HepG2 (cell line): ENCODE measurements at regions not wholly inside any gene's neighbourhood (a gene's known extent, or its start where the extent isn't known, plus 50 kb on each side); places are given as distances from the start of the nearest gene placed in this dataset.

Experiments used
- CREM ChIP-seq, 2 experiments: sonication (generic) in 1 of 2; formaldehyde crosslinking in 1 of 2; IDR thresholded peaks; 2 replicates each; pipeline versions ENCODE4 v1.4.0 to v1.6.1; 2016 to 2020; ENCODE audit warnings: antibody characterized with exemption in 1 of 2, mild to moderate bottlenecking in 1 of 2, missing genetic modification reagents in 1 of 2
- DPF2 ChIP-seq: sonication (generic); formaldehyde crosslinking; IDR thresholded peaks from 2 replicates; pipeline ENCODE4 v1.4.0; 2020; ENCODE audit warnings: mild to moderate bottlenecking, low read depth, missing genetic modification reagents, borderline replicate concordance
- FOXC1 ChIP-seq: sonication (generic); formaldehyde crosslinking; IDR thresholded peaks from 2 replicates; pipeline ENCODE4 v1.8.0; 2022; ENCODE audit warnings: mild to moderate bottlenecking, missing genetic modification reagents, borderline replicate concordance
- HBP1 ChIP-seq: IDR thresholded peaks from 2 replicates; pipeline ENCODE4 v1.6.1; 2016; ENCODE audit warnings: low read depth, control low read depth
- HIC2 ChIP-seq: sonication (generic); formaldehyde crosslinking; IDR thresholded peaks from 2 replicates; pipeline ENCODE4 v1.9.0; 2022; ENCODE audit warnings: low read depth, missing genetic modification reagents
- MXD4 ChIP-seq: IDR thresholded peaks from 2 replicates; pipeline ENCODE4 v1.6.1; 2016; ENCODE audit warnings: mild to moderate bottlenecking, missing biosample characterization, missing genetic modification reagents
- PHF21A ChIP-seq: sonication (generic); formaldehyde crosslinking; IDR thresholded peaks from 2 replicates; pipeline ENCODE4 v1.5.0; 2020; ENCODE audit warnings: mild to moderate bottlenecking, missing genetic modification reagents
- SMYD3 ChIP-seq: sonication (generic); formaldehyde crosslinking; IDR thresholded peaks from 2 replicates; pipeline ENCODE4 v1.8.1; 2023; ENCODE audit warnings: mild to moderate bottlenecking, missing genetic modification reagents
- SP5 ChIP-seq: IDR thresholded peaks from 2 replicates; pipeline ENCODE4 v1.6.1; 2016; ENCODE audit warnings: low read depth, borderline replicate concordance
- STAT5B ChIP-seq: sonication (generic); formaldehyde crosslinking; IDR thresholded peaks from 2 replicates; pipeline ENCODE4 v1.4.0; 2020; ENCODE audit warnings: missing genetic modification reagents
- TAF1 ChIP-seq: sonication (generic); formaldehyde crosslinking; IDR thresholded peaks from 2 replicates; pipeline ENCODE4 v1.4.0; 2020; ENCODE audit warnings: missing genetic modification reagents
- THAP7 ChIP-seq: sonication (generic); formaldehyde crosslinking; IDR thresholded peaks from 2 replicates; pipeline ENCODE4 v1.8.1; 2023; ENCODE audit warnings: mild to moderate bottlenecking, missing genetic modification reagents
- ZBTB10 ChIP-seq: sonication (generic); formaldehyde crosslinking; IDR thresholded peaks from 2 replicates; pipeline ENCODE4 v1.4.0; 2020; ENCODE audit warnings: missing genetic modification reagents, borderline replicate concordance
- ZNF264 ChIP-seq: sonication (generic); formaldehyde crosslinking; IDR thresholded peaks from 2 replicates; pipeline ENCODE4 v1.4.0; 2020; ENCODE audit warnings: missing genetic modification reagents
- ZNF414 ChIP-seq: sonication (generic); formaldehyde crosslinking; IDR thresholded peaks from 2 replicates; pipeline ENCODE4 v1.5.0; 2020; ENCODE audit warnings: missing genetic modification reagents
- ZNF7 ChIP-seq: IDR thresholded peaks from 2 replicates; pipeline ENCODE4 v1.6.1; 2016; ENCODE audit warnings: missing biosample characterization, missing genetic modification reagents
- ZNF703 ChIP-seq: sonication (generic); formaldehyde crosslinking; IDR thresholded peaks from 2 replicates; pipeline ENCODE4 v1.5.1; 2020; ENCODE audit warnings: missing genetic modification reagents, mild to moderate bottlenecking, moderate library complexity, borderline replicate concordance
- ZXDC ChIP-seq: sonication (generic); formaldehyde crosslinking; IDR thresholded peaks from 2 replicates; pipeline ENCODE4 v1.5.0; 2020; ENCODE audit warnings: mild to moderate bottlenecking, missing genetic modification reagents

- TF ChIP-seq THAP7 (CRISPR knock-in tag) (no peak), MXD4 (0 out of 2 replicates have a peak, but pooled peaks have one; percentile 34), TAF1 (CRISPR knock-in tag) (0 out of 2 replicates have a peak, but pooled peaks have one; percentile 34), ZNF414 (CRISPR knock-in tag) (peak; percentile 95), PHF21A (CRISPR knock-in tag) (peak; percentile 92), SP5 (CRISPR knock-in tag) (peak; percentile 76), ZNF264 (CRISPR knock-in tag) (peak; percentile 71; the same call in 1 of the 2 replicates), DPF2 (CRISPR knock-in tag) (peak; percentile 99), ZBTB10 (CRISPR knock-in tag) (0 out of 2 replicates have a peak, but pooled peaks have one; percentile 25), HIC2 (peak; percentile 67; the same call in 1 of the 2 replicates), ZNF7 (CRISPR knock-in tag) (no peak), STAT5B (CRISPR knock-in tag) (peak; percentile 88), CREM (IDR thresholded peaks at IDR 0.05) (peak; percentile 96), CREM (CRISPR knock-in tag; IDR thresholded peaks at IDR 0.05) (no peak), FOXC1 (CRISPR knock-in tag) (0 out of 2 replicates have a peak, but pooled peaks have one; percentile 40), SMYD3 (CRISPR knock-in tag) (peak; percentile 98), HBP1 (peak; percentile 85; the same call in 1 of the 2 replicates), ZNF703 (CRISPR knock-in tag) (0 out of 2 replicates have a peak, but pooled peaks have one; percentile 51), ZXDC (CRISPR knock-in tag) (no peak)
These were observed 72.4 kb upstream of the TNFAIP3 start (continued) for GRCh38 chr6:137794516-137795201.
